Amniotic stem cell (primary cell): ENCODE measurements at regions not wholly inside any gene's neighbourhood (a gene's known extent, or its start where the extent isn't known, plus 50 kb on each side); places are given as distances from the start of the nearest gene placed in this dataset.
"Not testable (repeated sequence)": the region's sequence is repeated elsewhere in the genome, so short reads cannot be mapped to it uniquely, and the experiment has no call there.

Experiments
- DNase-seq: peaks from one replicate; lab custom pipeline; 2025; lab: John Stamatoyannopoulos, UW

GRCh38 chr10:76815505-76815904 is 822.1 kb downstream of the KCNMA1 start:
- not testable (repeated sequence) for DNase-seq

- no peak for DNase-seq
Measured at GRCh38 chr10:76811430-76811829, 826.2 kb downstream of the KCNMA1 start.

DNA sequence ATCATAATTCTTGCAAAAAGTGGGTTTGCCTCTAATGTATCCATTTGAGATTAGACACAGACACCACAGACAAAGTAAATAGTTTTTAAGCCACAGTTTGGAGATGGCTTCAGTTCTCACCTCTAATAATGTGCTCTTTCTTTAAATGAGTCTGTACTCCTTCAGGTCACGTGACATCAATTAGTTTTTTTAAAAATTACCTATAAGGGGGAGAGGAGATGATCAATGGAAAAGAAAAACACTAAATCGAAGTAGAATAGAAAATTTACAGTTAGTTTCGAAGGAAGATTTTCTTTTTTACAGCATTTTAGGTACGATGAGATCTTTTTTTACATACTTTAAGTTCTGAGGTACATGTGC is 849.2 kb downstream of the KCNMA1 start:
- no peak for DNase-seq

GRCh38 chr10:76787746-76788451 is 849.7 kb downstream of the KCNMA1 start:
- DNase-seq, result no peak

GRCh38 chr10:76786504-76787072 is 851.0 kb downstream of the KCNMA1 start:
- DNase-seq, result no peak

DNA sequence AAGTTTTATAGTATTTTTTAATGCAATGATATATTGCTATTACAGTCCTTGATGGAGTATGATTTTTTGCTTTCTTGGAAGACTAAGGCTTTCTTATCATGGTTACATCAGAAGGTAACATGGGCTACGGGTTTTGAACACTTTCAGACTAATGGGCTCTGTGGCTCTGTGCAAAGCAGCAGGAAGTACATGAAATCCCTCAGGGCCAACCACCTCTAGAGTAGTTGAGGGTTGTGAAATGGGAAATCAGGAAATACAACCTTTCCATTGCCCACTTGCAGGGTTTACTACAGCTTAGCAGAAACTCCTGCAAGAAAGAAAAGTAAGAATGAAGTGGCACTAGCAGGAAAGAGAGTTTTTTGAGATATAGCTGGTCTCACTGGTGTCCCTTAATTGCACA is 853.5 kb downstream of the KCNMA1 start:
- DNase-seq, result no peak

GRCh38 chr10:76779796-76780301 is 857.8 kb downstream of the KCNMA1 start:
- DNase-seq, result no peak

DNA sequence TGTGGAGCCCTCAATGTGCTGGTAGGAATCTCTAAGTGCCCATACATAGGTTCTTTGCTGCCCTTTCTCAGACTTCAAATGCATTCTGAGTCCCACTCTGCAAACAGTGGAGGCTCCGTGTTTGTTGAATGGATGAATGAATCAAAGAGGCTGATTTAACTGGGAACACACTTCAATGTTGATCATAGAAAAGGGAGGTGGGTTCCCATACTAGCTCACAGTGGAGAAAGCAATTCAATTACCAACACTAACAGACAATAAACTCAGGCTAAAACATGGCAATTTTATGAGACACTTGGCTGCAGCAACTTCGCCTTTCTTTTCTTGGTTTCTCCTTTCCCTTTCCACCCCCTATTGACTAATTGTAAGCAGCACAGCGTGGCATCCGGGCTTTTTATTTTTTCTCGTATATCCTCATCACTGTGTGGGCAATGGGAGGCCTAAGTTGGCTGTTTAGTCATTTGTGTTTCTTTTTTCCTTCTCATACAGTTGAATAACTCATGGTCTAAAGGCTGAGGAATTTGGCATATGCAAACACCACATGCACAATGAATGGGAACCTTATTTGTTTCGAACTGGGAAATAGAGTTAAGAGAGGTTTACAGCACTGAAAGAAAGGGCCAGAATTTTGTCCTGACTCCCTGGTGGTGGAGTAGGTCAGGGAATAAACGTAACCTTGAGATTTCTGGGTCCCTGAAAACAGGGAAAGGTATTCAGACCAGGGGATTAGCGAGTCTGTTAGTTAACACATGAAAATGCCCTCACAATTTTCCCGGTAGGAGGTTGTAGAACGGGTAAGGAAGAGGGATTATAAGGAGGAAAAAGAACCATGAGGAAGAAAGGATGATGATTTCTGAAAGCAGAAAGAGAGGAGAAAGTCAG is 858.5 kb downstream of the KCNMA1 start:
- peak; percentile 28 for DNase-seq

GRCh38 chr10:76774987-76775603 is 862.5 kb downstream of the KCNMA1 start:
- no peak for DNase-seq

- DNase-seq, result no peak
Measured at GRCh38 chr10:76769582-76769981, 868.0 kb downstream of the KCNMA1 start.

DNA sequence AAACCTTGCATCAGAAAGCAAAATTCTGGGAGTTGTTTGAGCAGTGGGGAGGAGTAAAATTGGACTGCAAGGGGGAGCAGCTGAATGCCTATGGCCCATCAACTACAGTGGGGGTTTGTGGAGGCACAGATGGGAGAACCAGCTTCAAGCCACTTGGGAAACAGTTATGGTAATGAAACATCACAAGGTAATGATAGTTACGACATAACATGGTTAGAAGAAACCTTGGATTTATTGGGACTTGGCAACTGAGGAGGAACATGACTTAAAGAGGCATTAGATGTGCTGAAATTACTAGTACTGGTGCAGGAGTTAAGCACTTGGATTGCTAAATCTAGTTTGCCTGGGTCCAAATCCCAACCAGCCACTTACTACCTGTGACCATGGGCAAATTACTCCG is 868.4 kb downstream of the KCNMA1 start:
- no peak for DNase-seq

DNA sequence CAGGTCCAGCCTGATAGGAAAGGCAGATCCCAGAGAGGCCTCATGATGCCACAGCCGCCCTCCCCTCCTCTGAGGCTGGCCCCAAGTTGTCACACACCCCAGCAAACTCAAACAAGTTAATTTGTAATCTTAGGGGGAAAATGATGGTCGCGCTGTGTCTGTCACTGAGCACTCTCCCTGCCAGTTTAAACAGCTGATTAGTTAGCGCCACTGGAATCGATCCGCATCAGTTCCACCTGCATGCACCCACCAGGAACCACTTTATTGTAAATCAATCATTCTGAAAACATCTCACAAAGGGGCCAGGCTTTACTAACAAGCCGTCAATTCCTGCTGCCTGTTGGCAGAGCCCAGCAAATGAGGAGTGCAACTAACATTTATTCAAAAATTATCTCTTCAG is 870.9 kb downstream of the KCNMA1 start:
- DNase-seq, result no peak

DNA sequence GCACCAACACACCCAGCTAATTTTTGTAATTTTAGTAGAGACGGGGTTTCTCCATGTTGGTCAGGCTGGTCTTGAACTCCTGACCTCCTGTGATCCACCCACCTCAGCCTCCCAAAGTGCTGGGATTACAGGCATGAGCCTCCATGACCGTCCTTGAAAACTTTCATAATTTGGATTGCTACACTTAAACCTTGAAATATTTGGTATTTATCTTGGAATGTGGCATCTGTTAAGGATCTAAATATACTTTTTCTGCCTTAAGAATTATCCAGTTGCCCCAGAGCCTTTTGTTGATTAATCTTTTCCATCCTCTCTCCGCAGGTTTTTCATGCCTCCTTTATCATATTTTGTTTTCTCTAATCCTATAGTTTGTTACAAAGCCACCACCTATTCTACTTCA is 872.7 kb downstream of the KCNMA1 start:
- DNase-seq, result not testable (repeated sequence)

GRCh38 chr10:76764177-76764576 is 873.4 kb downstream of the KCNMA1 start:
- DNase-seq, result no peak

GRCh38 chr10:76763376-76763775 is 874.2 kb downstream of the KCNMA1 start:
- no peak for DNase-seq

GRCh38 chr10:76759681-76760080 is 877.9 kb downstream of the KCNMA1 start:
- DNase-seq, result no peak

GRCh38 chr10:76743169-76743568 is 894.4 kb downstream of the KCNMA1 start:
- DNase-seq, result no peak

DNA sequence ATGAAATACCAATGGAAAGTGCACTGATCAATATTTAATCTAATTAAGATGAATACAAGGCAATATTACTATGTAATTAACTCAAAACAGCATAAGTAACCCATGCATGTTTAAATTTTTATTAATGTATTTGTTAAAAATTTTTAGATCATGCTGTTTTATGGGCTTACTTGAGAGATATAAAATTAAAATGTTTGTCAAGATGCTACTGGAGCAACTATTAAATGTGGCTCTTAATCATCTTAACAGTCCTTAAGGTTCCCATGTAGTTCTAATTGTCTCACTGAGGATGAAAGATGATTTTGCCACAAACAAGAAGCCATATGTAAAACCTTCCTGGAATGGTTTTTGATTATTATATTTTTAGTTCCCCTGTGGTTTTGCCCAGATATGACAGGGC is 897.1 kb downstream of the KCNMA1 start:
- DNase-seq, result no peak

- no peak for DNase-seq
Measured at GRCh38 chr10:76738991-76739390, 898.6 kb downstream of the KCNMA1 start.

GRCh38 chr10:76736815-76737618 is 900.6 kb downstream of the KCNMA1 start:
- DNase-seq, result no peak

GRCh38 chr10:76736392-76736791 is 901.2 kb downstream of the KCNMA1 start:
- no peak for DNase-seq

DNA sequence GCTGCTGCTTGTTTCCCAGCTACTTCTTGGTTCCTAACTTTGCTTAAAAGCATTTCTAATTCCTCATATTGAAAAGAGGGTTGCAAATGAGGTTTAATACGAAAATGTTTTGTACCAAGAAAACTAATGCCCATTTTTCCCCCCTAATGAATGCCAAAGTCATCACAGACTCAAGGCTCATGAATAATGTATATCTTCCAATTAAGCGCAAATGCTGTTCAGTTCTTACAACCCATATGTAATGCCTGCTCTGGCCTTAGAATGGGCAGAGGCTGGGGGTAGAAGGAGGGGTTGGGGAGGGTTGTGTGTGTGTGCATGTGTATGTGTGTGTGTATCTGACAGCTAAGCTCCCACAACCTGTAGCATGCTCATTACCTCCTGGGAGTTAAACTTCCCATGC is 901.7 kb downstream of the KCNMA1 start:
- no peak for DNase-seq
